ENCODE measurements at regions not wholly inside any gene's neighbourhood (a gene's known extent, or its start where the extent isn't known, plus 50 kb on each side); places are given as distances from the start of the nearest gene placed in this dataset.
"Not testable (repeated sequence)": the region's sequence is repeated elsewhere in the genome, so short reads cannot be mapped to it uniquely, and the experiment has no call there.

GRCh38 chr5:13579091-13579490 is 365.4 kb downstream of the DNAH5 start:
- not testable (repeated sequence) for TF ChIP-seq CTCF, ZNF280D, PRDM4 (tag by site-specific recombination; IDR thresholded peaks at IDR 0.05)
